ENCODE measurements at regions not wholly inside any gene's neighbourhood (a gene's known extent, or its start where the extent isn't known, plus 50 kb on each side); places are given as distances from the start of the nearest gene placed in this dataset.

GRCh38 chr18:55119434-55119833 lies 160.2 kb upstream of the CCDC68 start:
- WGBS, result 70% methylated on average over 3 of the region's 6 CpGs
- H3K36me3 ChIP-seq (ENCODE audit: control insufficient read depth in 1 of 2, insufficient read depth in 2 of 2, low read depth in 1 of 2, low read length in 2 of 2), result no peaks in the 10 kb centered on the region
- no peaks in the 10 kb centered on the region for H3K4me1 ChIP-seq (ENCODE audit: control insufficient read depth, insufficient read depth, low read depth, low read length)

GRCh38 chr18:55119016-55119415 lies 159.8 kb upstream of the CCDC68 start:
- H3K9ac ChIP-seq (ENCODE audit: low read length), result no peak overlapping the region
- no peak overlapping the region for H4K91ac ChIP-seq (ENCODE audit: low read length)
- no peak overlapping the region for H4K8ac ChIP-seq (ENCODE audit: low read length)
- H3K27me3 ChIP-seq (ENCODE audit: control insufficient read depth in 1 of 2, insufficient read depth in 1 of 2, low read length in 2 of 2), result no peaks in the 10 kb centered on the region
- H3K79me1 ChIP-seq (replicated peaks; ENCODE audit: low read length, poor library complexity, severe bottlenecking), result no peaks in the 10 kb centered on the region
- H3K27ac ChIP-seq (ENCODE audit: low read length, poor library complexity, severe bottlenecking), result peak overlapping the region; percentile 10
- H3K14ac ChIP-seq (ENCODE audit: low read length in 2 of 2), result no peak overlapping the region
- H3K4me1 ChIP-seq (ENCODE audit: control insufficient read depth, insufficient read depth, low read depth, low read length), result no peaks in the 10 kb centered on the region
- H3K36me3 ChIP-seq (ENCODE audit: control insufficient read depth in 1 of 2, insufficient read depth in 2 of 2, low read depth in 1 of 2, low read length in 2 of 2), result no peaks in the 10 kb centered on the region
- no peaks in the 10 kb centered on the region for H3K9me3 ChIP-seq (ENCODE audit: control insufficient read depth, low read length)
- H3K4me2 ChIP-seq (ENCODE audit: low read length, poor library complexity, severe bottlenecking), result no peak overlapping the region
- no peak overlapping the region for H2BK15ac ChIP-seq (ENCODE audit: low read depth, poor library complexity, severe bottlenecking)
- no peak overlapping the region for H2BK12ac ChIP-seq (ENCODE audit: low read length in 2 of 2)
- H2BK5ac ChIP-seq (ENCODE audit: low read depth, low read length, poor library complexity, severe bottlenecking), result no peak overlapping the region
- no peak overlapping the region for H2AFZ ChIP-seq (ENCODE audit: low read depth, low read length)
- H3K18ac ChIP-seq (ENCODE audit: low read depth in 1 of 2, low read length in 2 of 2), result no peak overlapping the region
- H3K4ac ChIP-seq (ENCODE audit: low read depth in 1 of 2, low read length in 2 of 2), result no peak overlapping the region
- no peak overlapping the region for H2BK120ac ChIP-seq (ENCODE audit: low read depth, low read length)
- no peak overlapping the region for H3K4me3 ChIP-seq (ENCODE audit: insufficient read depth in 1 of 2, low read depth in 1 of 2, low read length in 2 of 2)
- no peak overlapping the region for H3K23ac ChIP-seq (ENCODE audit: low read length in 2 of 2)
- no peak for DNase-seq
- H2AK5ac ChIP-seq (ENCODE audit: low read length, severe bottlenecking), result no peak overlapping the region

More at GRCh38 chr18:55119434-55119833, 160.2 kb upstream of the CCDC68 start:
- Histone ChIP-seq H3K27ac (ENCODE audit: low read length, poor library complexity, severe bottlenecking) (peak overlapping the region; percentile 10), H4K91ac (ENCODE audit: low read length) (no peak overlapping the region), H3K27me3 (ENCODE audit: control insufficient read depth in 1 of 2, insufficient read depth in 1 of 2, low read length in 2 of 2) (no peaks in the 10 kb centered on the region), H3K18ac (ENCODE audit: low read depth in 1 of 2, low read length in 2 of 2) (no peak overlapping the region), H3K23ac (ENCODE audit: low read length in 2 of 2) (no peak overlapping the region), H3K14ac (ENCODE audit: low read length in 2 of 2) (no peak overlapping the region), H3K4me2 (ENCODE audit: low read length, poor library complexity, severe bottlenecking) (no peak overlapping the region), H4K8ac (ENCODE audit: low read length) (no peak overlapping the region), H3K4ac (ENCODE audit: low read depth in 1 of 2, low read length in 2 of 2) (no peak overlapping the region), H2BK120ac (ENCODE audit: low read depth, low read length) (no peak overlapping the region), H3K4me3 (ENCODE audit: insufficient read depth in 1 of 2, low read depth in 1 of 2, low read length in 2 of 2) (no peak overlapping the region), H2AK5ac (ENCODE audit: low read length, severe bottlenecking) (no peak overlapping the region), H3K9ac (ENCODE audit: low read length) (no peak overlapping the region), H2AFZ (ENCODE audit: low read depth, low read length) (no peak overlapping the region), H3K79me1 (replicated peaks; ENCODE audit: low read length, poor library complexity, severe bottlenecking) (no peaks in the 10 kb centered on the region), H2BK5ac (ENCODE audit: low read depth, low read length, poor library complexity, severe bottlenecking) (no peak overlapping the region), H3K9me3 (ENCODE audit: control insufficient read depth, low read length) (no peaks in the 10 kb centered on the region), H2BK15ac (ENCODE audit: low read depth, poor library complexity, severe bottlenecking) (no peak overlapping the region), H2BK12ac (ENCODE audit: low read length in 2 of 2) (no peak overlapping the region)
- no peak for DNase-seq

GRCh38 chr18:55116863-55117262 lies 157.6 kb upstream of the CCDC68 start:
- no peak overlapping the region for H3K27ac ChIP-seq (ENCODE audit: low read length, poor library complexity, severe bottlenecking)
- H3K79me1 ChIP-seq (replicated peaks; ENCODE audit: low read length, poor library complexity, severe bottlenecking), result no peaks in the 10 kb centered on the region
- H3K4me2 ChIP-seq (ENCODE audit: low read length, poor library complexity, severe bottlenecking), result no peak overlapping the region
- no peak overlapping the region for H2BK5ac ChIP-seq (ENCODE audit: low read depth, low read length, poor library complexity, severe bottlenecking)
- H3K27me3 ChIP-seq (ENCODE audit: control insufficient read depth in 1 of 2, insufficient read depth in 1 of 2, low read length in 2 of 2), result peaks cover 0 to 4% of the 10 kb centered on the region in 2 experiments
- H3K4me1 ChIP-seq (ENCODE audit: control insufficient read depth, insufficient read depth, low read depth, low read length), result no peaks in the 10 kb centered on the region
- no peak overlapping the region for H3K23ac ChIP-seq (ENCODE audit: low read length in 2 of 2)
- no peak overlapping the region for H3K18ac ChIP-seq (ENCODE audit: low read depth in 1 of 2, low read length in 2 of 2)
- H2AFZ ChIP-seq (ENCODE audit: low read depth, low read length), result no peak overlapping the region
- no peak overlapping the region for H3K4ac ChIP-seq (ENCODE audit: low read depth in 1 of 2, low read length in 2 of 2)
- H4K8ac ChIP-seq (ENCODE audit: low read length), result no peak overlapping the region
- 57% methylated on average over 1 of the region's 3 CpGs for WGBS
- no peak overlapping the region for H3K4me3 ChIP-seq (ENCODE audit: insufficient read depth in 1 of 2, low read depth in 1 of 2, low read length in 2 of 2)
- no peaks in the 10 kb centered on the region for H3K9me3 ChIP-seq (ENCODE audit: control insufficient read depth, low read length)
- no peak overlapping the region for H2BK120ac ChIP-seq (ENCODE audit: low read depth, low read length)
- no peak overlapping the region for H3K14ac ChIP-seq (ENCODE audit: low read length in 2 of 2)
- H2AK5ac ChIP-seq (ENCODE audit: low read length, severe bottlenecking), result no peak overlapping the region
- H2BK12ac ChIP-seq (ENCODE audit: low read length in 2 of 2), result no peak overlapping the region
- no peak overlapping the region for H3K9ac ChIP-seq (ENCODE audit: low read length)
- no peaks in the 10 kb centered on the region for H3K36me3 ChIP-seq (ENCODE audit: control insufficient read depth in 1 of 2, insufficient read depth in 2 of 2, low read depth in 1 of 2, low read length in 2 of 2)
- H2BK15ac ChIP-seq (ENCODE audit: low read depth, poor library complexity, severe bottlenecking), result no peak overlapping the region
- DNase-seq, result no peak
- no peak overlapping the region for H4K91ac ChIP-seq (ENCODE audit: low read length)

GRCh38 chr18:55115606-55116005 lies 156.3 kb upstream of the CCDC68 start:
- H2AK5ac ChIP-seq (ENCODE audit: low read length, severe bottlenecking), result peak overlapping the region; percentile 38
- no peak overlapping the region for H3K4me3 ChIP-seq (ENCODE audit: insufficient read depth in 1 of 2, low read depth in 1 of 2, low read length in 2 of 2)
- no peak overlapping the region for H3K14ac ChIP-seq (ENCODE audit: low read length in 2 of 2)
- H3K9ac ChIP-seq (ENCODE audit: low read length), result no peak overlapping the region
- no peaks in the 10 kb centered on the region for H3K79me1 ChIP-seq (replicated peaks; ENCODE audit: low read length, poor library complexity, severe bottlenecking)
- no peak overlapping the region for H2BK5ac ChIP-seq (ENCODE audit: low read depth, low read length, poor library complexity, severe bottlenecking)
- H3K36me3 ChIP-seq (ENCODE audit: control insufficient read depth in 1 of 2, insufficient read depth in 2 of 2, low read depth in 1 of 2, low read length in 2 of 2), result no peaks in the 10 kb centered on the region
- H4K91ac ChIP-seq (ENCODE audit: low read length), result no peak overlapping the region
- no peak overlapping the region for H2BK120ac ChIP-seq (ENCODE audit: low read depth, low read length)
- no peak overlapping the region for H3K27ac ChIP-seq (ENCODE audit: low read length, poor library complexity, severe bottlenecking)
- peaks cover 0 to 4% of the 10 kb centered on the region in 2 experiments for H3K27me3 ChIP-seq (ENCODE audit: control insufficient read depth in 1 of 2, insufficient read depth in 1 of 2, low read length in 2 of 2)
- no peaks in the 10 kb centered on the region for H3K9me3 ChIP-seq (ENCODE audit: control insufficient read depth, low read length)
- no peak overlapping the region for H3K4me2 ChIP-seq (ENCODE audit: low read length, poor library complexity, severe bottlenecking)
- no peak overlapping the region for H3K4ac ChIP-seq (ENCODE audit: low read depth in 1 of 2, low read length in 2 of 2)
- peak overlapping the region; percentile 77 for H2BK15ac ChIP-seq (ENCODE audit: low read depth, poor library complexity, severe bottlenecking)
- no peak for DNase-seq
- H2AFZ ChIP-seq (ENCODE audit: low read depth, low read length), result no peak overlapping the region
- H3K18ac ChIP-seq (ENCODE audit: low read depth in 1 of 2, low read length in 2 of 2), result no peak overlapping the region
- no peak overlapping the region for H3K23ac ChIP-seq (ENCODE audit: low read length in 2 of 2)
- WGBS, result 68% methylated on average over 2 of the region's 2 CpGs
- H2BK12ac ChIP-seq (ENCODE audit: low read length in 2 of 2), result no peak overlapping the region
- H4K8ac ChIP-seq (ENCODE audit: low read length), result no peak overlapping the region
- peaks cover 5% of the 10 kb centered on the region for H3K4me1 ChIP-seq (ENCODE audit: control insufficient read depth, insufficient read depth, low read depth, low read length)

Measured in mesenchymal stem cell (in vitro differentiated cells and primary cell).